OCI-LY7 (cell line): ENCODE measurements at regions not wholly inside any gene's neighbourhood (a gene's known extent, or its start where the extent isn't known, plus 50 kb on each side); places are given as distances from the start of the nearest gene placed in this dataset.

ENCODE experiments used
- CTCF ChIP-seq: fragments of 200-600 bp; sonication (generic); conservative IDR thresholded peaks from 2 replicates; pipeline ENCODE4 v1.5.1; 2014; ENCODE audit warnings: mild to moderate bottlenecking, antibody characterized with exemption, low read length, moderate library complexity, mixed read lengths
- EZH2phosphoT487 ChIP-seq: fragments of 200-600 bp; sonication (generic); IDR thresholded peaks from 2 replicates; pipeline ENCODE4 v1.6.1; 2018; ENCODE audit warnings: low read depth, borderline replicate concordance, mild to moderate bottlenecking, mixed run types, antibody characterized with exemption, low read length, moderate library complexity, mixed read lengths

- TF ChIP-seq CTCF (no peak), EZH2phosphoT487 (no peak)
Measured at GRCh38 chr3:115280506-115280905, 133.4 kb upstream of the ZBTB20 start.
